ENCODE measurements at regions not wholly inside any gene's neighbourhood (a gene's known extent, or its start where the extent isn't known, plus 50 kb on each side); places are given as distances from the start of the nearest gene placed in this dataset.

DNA sequence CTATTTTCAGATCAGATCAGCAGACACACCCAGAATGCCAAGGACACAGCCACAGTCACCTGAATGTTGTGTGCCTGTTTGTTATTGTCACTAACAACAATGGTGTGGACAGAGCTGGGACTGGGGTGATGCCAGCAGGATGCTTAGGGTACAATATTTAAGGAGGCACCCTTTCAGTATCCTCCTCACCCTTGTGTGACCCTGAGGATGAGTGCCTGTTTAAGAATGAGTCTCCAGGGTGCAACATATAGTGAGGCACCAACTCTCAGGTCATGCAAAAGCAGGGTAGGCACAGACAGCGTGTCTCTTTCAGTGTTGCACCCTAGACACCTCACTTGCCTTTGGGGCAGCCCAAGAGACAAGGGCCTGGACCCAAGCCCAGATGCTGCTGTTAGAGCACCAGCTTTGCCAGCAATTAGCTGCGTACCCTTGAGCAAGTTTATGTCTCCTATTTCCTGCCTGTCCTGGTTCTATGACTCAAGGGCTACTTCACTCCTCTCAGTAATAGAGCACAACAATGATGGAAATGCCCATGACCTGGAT, 122.6 kb downstream of the AQP9 start:
- TF ChIP-seq, protein P1, sequence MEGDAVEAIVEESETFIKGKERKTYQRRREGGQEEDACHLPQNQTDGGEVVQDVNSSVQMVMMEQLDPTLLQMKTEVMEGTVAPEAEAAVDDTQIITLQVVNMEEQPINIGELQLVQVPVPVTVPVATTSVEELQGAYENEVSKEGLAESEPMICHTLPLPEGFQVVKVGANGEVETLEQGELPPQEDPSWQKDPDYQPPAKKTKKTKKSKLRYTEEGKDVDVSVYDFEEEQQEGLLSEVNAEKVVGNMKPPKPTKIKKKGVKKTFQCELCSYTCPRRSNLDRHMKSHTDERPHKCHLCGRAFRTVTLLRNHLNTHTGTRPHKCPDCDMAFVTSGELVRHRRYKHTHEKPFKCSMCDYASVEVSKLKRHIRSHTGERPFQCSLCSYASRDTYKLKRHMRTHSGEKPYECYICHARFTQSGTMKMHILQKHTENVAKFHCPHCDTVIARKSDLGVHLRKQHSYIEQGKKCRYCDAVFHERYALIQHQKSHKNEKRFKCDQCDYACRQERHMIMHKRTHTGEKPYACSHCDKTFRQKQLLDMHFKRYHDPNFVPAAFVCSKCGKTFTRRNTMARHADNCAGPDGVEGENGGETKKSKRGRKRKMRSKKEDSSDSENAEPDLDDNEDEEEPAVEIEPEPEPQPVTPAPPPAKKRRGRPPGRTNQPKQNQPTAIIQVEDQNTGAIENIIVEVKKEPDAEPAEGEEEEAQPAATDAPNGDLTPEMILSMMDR (IDR thresholded peaks at IDR 0.05; ENCODE audit: borderline replicate concordance, insufficient read depth, low read depth, low read length) = no peak

DNA sequence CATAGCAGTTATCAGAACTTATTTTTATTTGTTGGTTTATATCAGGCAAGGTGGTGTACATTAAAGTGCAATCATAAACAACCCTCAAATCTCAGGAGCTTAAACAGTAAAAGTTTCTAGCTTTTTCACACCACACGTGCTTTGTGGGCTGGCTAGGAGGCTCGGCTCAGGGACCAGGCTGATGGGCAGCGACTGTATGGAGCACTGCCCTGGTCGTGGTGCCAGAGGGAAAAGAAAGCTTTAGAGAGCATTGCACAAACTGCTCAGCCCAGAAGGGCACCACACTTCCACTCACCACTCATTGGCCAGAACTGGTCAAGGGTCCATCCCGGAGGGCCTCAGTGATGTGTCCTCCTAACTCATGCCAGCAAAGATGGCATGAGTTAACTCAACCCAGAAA, 123.2 kb downstream of the AQP9 start:
- no peak overlapping the region for H3K4me3 ChIP-seq (ENCODE audit: low read depth, low read length)
- TF ChIP-seq, protein P1 (IDR thresholded peaks at IDR 0.05; ENCODE audit: borderline replicate concordance, insufficient read depth, low read depth, low read length) = no peak

More for the DNA sequence above, 122.6 kb downstream of the AQP9 start:
- no peak overlapping the region for H3K4me3 ChIP-seq (ENCODE audit: low read depth, low read length)

DNA sequence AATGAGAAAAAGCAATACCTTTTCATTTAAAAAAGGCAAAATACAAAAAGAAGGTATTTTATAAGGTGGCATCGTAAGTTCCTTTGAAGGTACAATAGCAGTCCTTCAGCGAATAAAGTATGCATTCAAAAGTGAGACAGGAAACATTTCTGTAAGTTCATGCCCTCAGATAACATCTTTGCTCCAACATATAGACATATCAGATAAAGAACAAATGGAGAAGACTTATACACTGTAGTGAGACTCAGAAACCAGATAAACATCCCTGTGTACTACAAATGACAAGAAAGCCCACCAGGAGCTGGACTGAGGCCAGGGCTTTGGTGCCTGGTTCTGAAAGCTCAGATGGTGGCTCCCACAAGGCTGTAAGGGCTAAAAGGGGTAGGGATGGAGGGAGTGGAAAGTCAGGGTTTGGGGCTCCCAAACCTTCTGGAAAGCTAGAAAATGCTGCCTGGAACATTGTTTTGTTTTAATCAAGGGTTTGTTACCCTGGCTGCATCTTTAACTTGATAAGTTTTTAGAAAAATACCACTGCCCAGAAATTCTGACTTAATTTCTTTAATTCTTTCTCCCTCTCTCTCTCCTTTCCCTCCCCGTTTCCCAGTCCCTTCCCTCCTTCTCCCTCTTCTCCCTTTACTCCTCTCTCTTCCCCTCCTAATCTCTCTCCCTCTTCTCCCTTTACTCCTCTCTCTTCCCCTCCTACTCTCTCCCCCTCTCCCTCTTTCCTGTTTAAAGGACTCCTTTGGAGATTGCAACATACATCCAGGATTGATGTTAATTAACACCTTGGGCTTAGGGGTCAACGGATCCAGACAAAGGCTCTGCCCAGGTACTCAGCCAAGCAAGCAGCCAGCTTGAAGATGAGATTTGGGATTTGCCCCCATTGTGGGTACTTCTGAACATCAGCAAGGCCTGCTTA, 126.1 kb downstream of the AQP9 start:
- H3K4me3 ChIP-seq (ENCODE audit: low read depth, low read length) = no peak overlapping the region
- TF ChIP-seq, protein P1 (IDR thresholded peaks at IDR 0.05; ENCODE audit: borderline replicate concordance, insufficient read depth, low read depth, low read length) = no peak

DNA sequence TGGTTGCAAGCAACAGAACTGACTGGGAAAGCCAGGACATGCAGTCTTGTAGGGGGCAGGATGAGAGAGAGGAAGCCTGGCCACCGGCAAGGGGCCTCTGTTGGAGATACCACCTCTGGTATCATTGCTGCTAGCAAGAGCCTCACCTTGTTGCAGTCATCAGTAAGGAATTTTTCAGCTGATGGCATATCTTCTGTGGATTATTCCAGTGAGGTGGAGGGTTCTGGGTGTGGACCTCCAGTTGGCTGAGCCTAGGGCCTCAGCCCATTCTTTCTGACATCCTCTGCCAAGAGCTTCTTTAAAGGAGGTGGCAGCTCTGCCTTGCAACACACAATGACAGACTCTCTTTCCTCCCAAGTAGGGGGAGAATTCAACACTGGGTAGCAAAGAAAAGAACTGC, 128.9 kb downstream of the AQP9 start:
- H3K4me3 ChIP-seq (ENCODE audit: low read depth, low read length) = no peak overlapping the region
- TF ChIP-seq, protein P1 (IDR thresholded peaks at IDR 0.05; ENCODE audit: borderline replicate concordance, insufficient read depth, low read depth, low read length) = no peak

DNA sequence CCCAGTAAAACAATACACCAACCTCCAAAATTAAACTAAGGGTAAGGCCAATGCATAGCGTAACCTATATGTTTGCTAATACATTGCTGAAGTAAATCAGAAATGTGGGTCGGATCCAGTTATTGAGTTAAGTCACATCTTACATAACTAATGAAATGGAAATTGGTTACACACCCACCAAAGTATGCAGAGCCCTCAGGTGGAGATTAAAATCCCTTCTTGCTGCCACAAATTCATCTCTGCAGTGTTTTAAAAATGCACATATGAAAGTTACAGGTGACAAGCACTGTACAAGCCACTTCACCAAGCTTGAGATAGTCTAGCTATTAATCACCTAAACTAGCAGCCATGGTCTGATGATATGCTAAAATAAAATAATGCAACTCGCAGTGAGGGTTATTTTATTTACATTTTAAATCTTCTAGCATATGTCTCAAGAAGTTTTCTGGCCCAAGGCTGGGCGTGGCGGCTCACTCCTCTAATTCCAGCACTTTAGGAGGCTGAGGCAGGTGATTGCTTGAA, 130.6 kb downstream of the AQP9 start:
- H3K4me3 ChIP-seq (ENCODE audit: low read depth, low read length) = no peak overlapping the region
- TF ChIP-seq, protein P1 (IDR thresholded peaks at IDR 0.05; ENCODE audit: borderline replicate concordance, insufficient read depth, low read depth, low read length) = no peak

DNA sequence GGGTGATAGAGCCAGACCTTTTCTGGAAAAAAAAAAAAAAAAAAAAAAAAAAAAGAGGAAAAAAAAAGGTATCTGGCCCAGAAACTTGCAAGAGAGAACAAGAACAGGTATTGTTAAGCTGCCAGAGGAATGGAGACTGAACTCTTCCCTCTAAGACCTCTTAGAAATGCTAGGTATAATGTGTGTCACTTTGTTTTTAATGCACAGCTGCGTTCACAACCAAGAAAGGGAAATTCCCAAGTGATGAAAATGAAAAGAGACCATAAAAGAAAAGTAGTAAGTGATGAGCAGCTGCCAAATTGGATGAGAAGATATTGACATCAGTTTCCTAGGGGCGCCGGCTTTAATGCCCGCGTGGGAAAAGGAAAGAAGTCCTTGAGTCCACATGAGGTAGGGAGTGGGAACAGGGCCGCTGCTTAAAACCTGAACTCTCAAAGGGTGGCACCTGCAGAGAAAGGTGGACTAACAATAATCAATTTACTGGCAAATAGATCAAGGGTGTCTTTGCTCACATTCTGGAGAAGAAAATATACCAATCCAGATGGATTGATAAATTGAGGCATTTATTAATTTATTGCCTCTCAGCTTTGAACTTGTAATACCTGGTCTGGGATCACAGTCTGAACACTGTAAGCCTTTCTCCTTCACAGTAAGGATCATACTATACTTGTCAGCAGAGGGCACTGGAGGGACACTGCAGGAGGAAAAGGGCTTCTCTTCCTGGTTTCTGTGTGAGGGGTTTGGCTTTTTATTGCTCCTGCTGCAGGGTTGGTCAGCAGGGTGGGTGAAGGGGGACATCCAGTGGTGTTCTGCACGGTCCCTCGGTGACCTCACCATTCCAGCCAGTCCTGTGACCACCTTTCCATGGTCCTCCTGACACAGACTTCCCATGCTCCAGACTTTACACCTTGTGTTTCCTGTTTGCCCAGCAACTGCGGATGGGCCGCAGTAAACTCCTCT, 131.6 kb downstream of the AQP9 start:
- no peak overlapping the region for H3K4me3 ChIP-seq (ENCODE audit: low read depth, low read length)
- TF ChIP-seq, protein P1 (IDR thresholded peaks at IDR 0.05; ENCODE audit: borderline replicate concordance, insufficient read depth, low read depth, low read length) = peak; percentile 69
